Medulla oblongata (tissue), 1 donor: ENCODE measurements at regions not wholly inside any gene's neighbourhood (a gene's known extent, or its start where the extent isn't known, plus 50 kb on each side); places are given as distances from the start of the nearest gene placed in this dataset.

Experiments
- DNase-seq: peaks from one replicate; pipeline ENCODE4 v3.0.0-alpha.2; 2015; ENCODE audit errors: extremely low spot score

GRCh38 chr5:10173716-10174115 is 76.0 kb downstream of the ATPSCKMT start:
- DNase-seq: peak; percentile 25

GRCh38 chr5:10172247-10172646 is 77.4 kb downstream of the ATPSCKMT start:
- DNase-seq: peak; percentile 6

GRCh38 chr5:10169359-10169758 is 80.3 kb downstream of the ATPSCKMT start:
- DNase-seq: no peak

- DNase-seq: no peak
Observed at GRCh38 chr5:10168254-10168653, 81.4 kb downstream of the ATPSCKMT start.

- no peak for DNase-seq
Observed at GRCh38 chr5:10167806-10168205, 81.9 kb downstream of the ATPSCKMT start.

- no peak for DNase-seq
Observed at GRCh38 chr5:10166392-10166791, 83.3 kb downstream of the ATPSCKMT start.

- no peak for DNase-seq
Observed at GRCh38 chr5:10162468-10162867, 87.2 kb downstream of the ATPSCKMT start.

- no peak for DNase-seq
Observed at GRCh38 chr5:10161778-10162177, 87.9 kb downstream of the ATPSCKMT start.

GRCh38 chr5:10160241-10160640 is 89.4 kb downstream of the ATPSCKMT start:
- no peak for DNase-seq

- no peak for DNase-seq
Observed at GRCh38 chr5:10158886-10159285, 90.8 kb downstream of the ATPSCKMT start.

- no peak for DNase-seq
Observed at GRCh38 chr5:10157085-10157669, 92.5 kb downstream of the ATPSCKMT start.

- DNase-seq: no peak
Observed at GRCh38 chr5:10155897-10156667, 93.6 kb downstream of the ATPSCKMT start.

- DNase-seq: no peak
Observed at GRCh38 chr5:10153808-10154537, 95.7 kb downstream of the ATPSCKMT start.

- no peak for DNase-seq
Observed at GRCh38 chr5:10153394-10153793, 96.3 kb downstream of the ATPSCKMT start.

GRCh38 chr5:10151656-10152055 is 98.0 kb downstream of the ATPSCKMT start:
- no peak for DNase-seq

GRCh38 chr5:10149911-10150310 is 99.8 kb downstream of the ATPSCKMT start:
- DNase-seq: no peak

- peak; percentile 48 for DNase-seq
Observed at GRCh38 chr5:10145923-10146401, 103.7 kb downstream of the ATPSCKMT start.

- no peak for DNase-seq
Observed at GRCh38 chr5:10144040-10144439, 105.6 kb downstream of the ATPSCKMT start.

GRCh38 chr5:10140195-10140973 is 109.3 kb downstream of the ATPSCKMT start:
- no peak for DNase-seq

- peak; percentile 54 for DNase-seq
Observed at GRCh38 chr5:10138395-10139057, 111.2 kb downstream of the ATPSCKMT start.

- DNase-seq: peak; percentile 40
Observed at GRCh38 chr5:10133830-10134229, 115.9 kb downstream of the ATPSCKMT start.
